Loucy (cell line): ENCODE measurements at regions not wholly inside any gene's neighbourhood (a gene's known extent, or its start where the extent isn't known, plus 50 kb on each side); places are given as distances from the start of the nearest gene placed in this dataset.

Experiments
- H2AFZ ChIP-seq: fragments of 200-600 bp; sonication (generic); 2 replicates; pipeline ENCODE4 v1.6.0; 2016; ENCODE audit warnings: antibody characterized with exemption, mild to moderate bottlenecking, low read length, moderate library complexity
- H3F3A ChIP-seq: fragments of 200-600 bp; 2 replicates; pipeline ENCODE4 v1.6.0; 2016; ENCODE audit warnings: antibody characterized with exemption, low read depth, mild to moderate bottlenecking
- H3K27me3 ChIP-seq: fragments of 200-600 bp; sonication (generic); 2 replicates; pipeline ENCODE4 v1.6.1; 2014; ENCODE audit warnings: low read length, mild to moderate bottlenecking; ENCODE audit not compliant: insufficient read depth, poor library complexity, severe bottlenecking
- H3K36me3 ChIP-seq: fragments of 200-600 bp; sonication (generic); 2 replicates; pipeline ENCODE4 v1.6.1; 2016; ENCODE audit warnings: low read length; ENCODE audit not compliant: insufficient read depth
- H3K4me1 ChIP-seq: fragments of 200-600 bp; sonication (generic); 2 replicates; pipeline ENCODE4 v1.5.1; 2014; ENCODE audit warnings: low read length, mild to moderate bottlenecking; ENCODE audit not compliant: insufficient read depth, poor library complexity, severe bottlenecking
- H3K4me2 ChIP-seq: fragments of 200-600 bp; sonication (generic); 2 replicates; pipeline ENCODE4 v1.6.0; 2014; ENCODE audit warnings: antibody characterized with exemption, low read length, low read depth, mild to moderate bottlenecking; ENCODE audit not compliant: poor library complexity, severe bottlenecking
- H3K4me3 ChIP-seq: fragments of 200-600 bp; sonication (generic); 2 replicates; pipeline ENCODE4 v1.5.1; 2014; ENCODE audit warnings: low read length, mild to moderate bottlenecking, mixed read lengths; ENCODE audit not compliant: poor library complexity, severe bottlenecking
- H3K79me2 ChIP-seq: fragments of 200-600 bp; sonication (generic); 2 replicates; pipeline ENCODE4 v1.6.1; 2014; ENCODE audit warnings: low read length; ENCODE audit not compliant: insufficient read depth
- H3K9ac ChIP-seq: fragments of 200-600 bp; sonication (generic); 2 replicates; pipeline ENCODE4 v1.6.0; 2014; ENCODE audit warnings: mild to moderate bottlenecking, low read depth, low read length, moderate library complexity; ENCODE audit not compliant: poor library complexity, severe bottlenecking
- H3K9me2 ChIP-seq: fragments of 200-600 bp; sonication (generic); replicated peaks from 2 replicates; pipeline ENCODE4 v1.6.1; 2016; ENCODE audit warnings: low read depth, low read length, mixed read lengths
- H3K9me3 ChIP-seq: fragments of 200-600 bp; sonication (generic); 2 replicates; pipeline ENCODE4 v1.6.1; 2014; ENCODE audit warnings: mild to moderate bottlenecking, antibody characterized with exemption, low read length, low read depth; ENCODE audit not compliant: insufficient read depth
- H4K20me1 ChIP-seq: fragments of 200-600 bp; sonication (generic); 2 replicates; pipeline ENCODE4 v1.6.0; 2014; ENCODE audit warnings: antibody characterized with exemption, low read length, mild to moderate bottlenecking; ENCODE audit not compliant: insufficient read depth, poor library complexity, severe bottlenecking
- EZH2phosphoT487 ChIP-seq: fragments of 200-600 bp; IDR thresholded peaks from 2 replicates; pipeline ENCODE4 v1.6.1; 2018; ENCODE audit warnings: antibody characterized with exemption, mild to moderate bottlenecking, moderate library complexity, borderline replicate concordance
- TF ChIP-seq, protein P1 (sequence below): fragments of 200-600 bp; sonication (generic); conservative IDR thresholded peaks from 2 replicates; pipeline ENCODE4 v1.5.1; 2014; ENCODE audit warnings: mild to moderate bottlenecking, antibody characterized with exemption, low read length

DNA sequence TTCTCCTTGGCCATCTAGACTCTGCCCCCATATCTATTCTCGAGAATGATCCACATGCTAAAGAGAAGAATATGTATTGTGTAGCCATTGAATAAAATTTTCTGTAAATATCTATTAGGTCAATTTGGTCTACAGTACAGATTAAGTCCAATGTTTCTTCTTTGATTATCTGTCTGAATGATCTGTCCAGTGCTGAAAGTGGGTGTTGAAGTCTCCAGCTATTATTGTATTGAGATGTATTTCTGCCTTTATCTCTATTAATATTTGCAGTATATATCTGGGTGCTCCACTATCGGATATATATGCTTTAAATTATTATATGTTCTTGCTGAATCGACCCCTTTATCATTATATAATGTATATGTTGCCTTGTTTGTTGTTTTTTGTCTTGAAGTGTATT lies 384.9 kb upstream of the ROBO1 start:
- no peak overlapping the region for H2AFZ ChIP-seq
- no peaks in the 10 kb centered on the region for H3K27me3 ChIP-seq
- H3F3A ChIP-seq, result no peaks in the 10 kb centered on the region
- no peaks in the 10 kb centered on the region for H3K36me3 ChIP-seq
- H4K20me1 ChIP-seq, result no peaks in the 10 kb centered on the region
- H3K9ac ChIP-seq, result no peak overlapping the region
- no peak overlapping the region for H3K4me3 ChIP-seq
- H3K9me3 ChIP-seq, result no peaks in the 10 kb centered on the region
- no peaks in the 10 kb centered on the region for H3K9me2 ChIP-seq
- no peak overlapping the region for H3K4me2 ChIP-seq
- H3K4me1 ChIP-seq, result no peaks in the 10 kb centered on the region
- H3K79me2 ChIP-seq, result no peaks in the 10 kb centered on the region
- TF ChIP-seq, protein P1, sequence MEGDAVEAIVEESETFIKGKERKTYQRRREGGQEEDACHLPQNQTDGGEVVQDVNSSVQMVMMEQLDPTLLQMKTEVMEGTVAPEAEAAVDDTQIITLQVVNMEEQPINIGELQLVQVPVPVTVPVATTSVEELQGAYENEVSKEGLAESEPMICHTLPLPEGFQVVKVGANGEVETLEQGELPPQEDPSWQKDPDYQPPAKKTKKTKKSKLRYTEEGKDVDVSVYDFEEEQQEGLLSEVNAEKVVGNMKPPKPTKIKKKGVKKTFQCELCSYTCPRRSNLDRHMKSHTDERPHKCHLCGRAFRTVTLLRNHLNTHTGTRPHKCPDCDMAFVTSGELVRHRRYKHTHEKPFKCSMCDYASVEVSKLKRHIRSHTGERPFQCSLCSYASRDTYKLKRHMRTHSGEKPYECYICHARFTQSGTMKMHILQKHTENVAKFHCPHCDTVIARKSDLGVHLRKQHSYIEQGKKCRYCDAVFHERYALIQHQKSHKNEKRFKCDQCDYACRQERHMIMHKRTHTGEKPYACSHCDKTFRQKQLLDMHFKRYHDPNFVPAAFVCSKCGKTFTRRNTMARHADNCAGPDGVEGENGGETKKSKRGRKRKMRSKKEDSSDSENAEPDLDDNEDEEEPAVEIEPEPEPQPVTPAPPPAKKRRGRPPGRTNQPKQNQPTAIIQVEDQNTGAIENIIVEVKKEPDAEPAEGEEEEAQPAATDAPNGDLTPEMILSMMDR, result no peak
- TF ChIP-seq EZH2phosphoT487, result no peak

DNA sequence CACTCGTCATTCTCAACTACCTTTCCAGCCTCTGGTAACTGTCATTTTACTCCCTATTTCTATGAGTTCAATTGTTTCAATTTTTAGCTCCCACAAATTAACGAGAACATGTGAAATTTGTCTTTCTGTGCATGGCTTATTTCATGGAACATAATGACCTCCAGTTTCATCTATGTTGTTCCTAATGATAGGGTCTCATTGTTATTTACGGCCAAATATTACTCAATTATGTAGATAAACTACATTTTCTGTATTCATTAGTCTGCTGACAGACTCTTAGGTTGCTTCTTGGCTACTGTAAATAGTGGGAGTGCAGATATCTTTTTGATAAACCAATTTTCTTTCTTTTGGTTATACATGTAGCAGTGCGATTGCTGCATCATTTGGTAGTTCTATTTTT lies 374.9 kb upstream of the ROBO1 start:
- H3K9me2 ChIP-seq, result no peaks in the 10 kb centered on the region
- H3K9me3 ChIP-seq, result no peaks in the 10 kb centered on the region
- no peak overlapping the region for H3K4me2 ChIP-seq
- no peak overlapping the region for H2AFZ ChIP-seq
- no peaks in the 10 kb centered on the region for H3F3A ChIP-seq
- no peaks in the 10 kb centered on the region for H3K4me1 ChIP-seq
- H3K4me3 ChIP-seq, result no peak overlapping the region
- no peaks in the 10 kb centered on the region for H4K20me1 ChIP-seq
- no peaks in the 10 kb centered on the region for H3K36me3 ChIP-seq
- TF ChIP-seq, protein P1, result no peak
- TF ChIP-seq EZH2phosphoT487, result no peak
- no peaks in the 10 kb centered on the region for H3K27me3 ChIP-seq
- H3K9ac ChIP-seq, result no peak overlapping the region
- H3K79me2 ChIP-seq, result no peaks in the 10 kb centered on the region

DNA sequence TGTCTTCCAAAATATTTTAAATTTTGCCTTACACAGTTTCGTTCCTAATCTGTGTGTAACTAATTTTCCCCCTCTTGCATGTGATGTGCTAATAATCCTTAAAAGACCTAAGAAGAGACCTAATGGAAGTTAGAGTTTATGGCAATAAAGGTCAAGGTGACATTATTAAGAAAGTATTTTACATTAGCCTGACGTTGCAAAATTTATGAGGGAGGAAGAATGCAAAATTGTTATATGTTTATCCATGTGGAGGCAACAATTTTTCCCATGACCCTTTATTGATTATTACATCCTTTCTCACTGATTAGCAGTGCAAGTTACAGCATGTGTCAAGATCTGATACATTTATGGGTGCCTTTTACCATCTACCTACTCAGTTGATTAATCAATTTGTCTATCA lies 373.8 kb upstream of the ROBO1 start:
- H3K9ac ChIP-seq, result no peak overlapping the region
- H3K79me2 ChIP-seq, result no peaks in the 10 kb centered on the region
- H3F3A ChIP-seq, result no peaks in the 10 kb centered on the region
- H3K9me2 ChIP-seq, result no peaks in the 10 kb centered on the region
- H4K20me1 ChIP-seq, result no peaks in the 10 kb centered on the region
- TF ChIP-seq EZH2phosphoT487, result no peak
- TF ChIP-seq, protein P1, result no peak
- H3K36me3 ChIP-seq, result no peaks in the 10 kb centered on the region
- H3K4me1 ChIP-seq, result no peaks in the 10 kb centered on the region
- no peaks in the 10 kb centered on the region for H3K9me3 ChIP-seq
- no peaks in the 10 kb centered on the region for H3K27me3 ChIP-seq
- H2AFZ ChIP-seq, result no peak overlapping the region
- H3K4me2 ChIP-seq, result no peak overlapping the region
- H3K4me3 ChIP-seq, result no peak overlapping the region
